Fibroblast of lung (primary cell): ENCODE measurements at regions not wholly inside any gene's neighbourhood (a gene's known extent, or its start where the extent isn't known, plus 50 kb on each side); places are given as distances from the start of the nearest gene placed in this dataset.

Experiments used
- EZH2 ChIP-seq: IDR thresholded peaks from 2 replicates; pipeline ENCODE4 v1.5.1; 2012; ENCODE audit warnings: low read length, control low read depth, mild to moderate bottlenecking; ENCODE audit errors: missing control alignments
- TF ChIP-seq, protein P1 (sequence below), 2 donors: IDR thresholded peaks in 1 of 2; conservative IDR thresholded peaks in 1 of 2; 1 replicate in 1 of 2; 2 replicates in 1 of 2; pipeline ENCODE4 v1.5.1; 2011 to 2012; ENCODE audit warnings: low read length in 2 of 2, control low read depth in 1 of 2, inconsistent platforms in 1 of 2, low read depth in 1 of 2, mild to moderate bottlenecking in 1 of 2

DNA sequence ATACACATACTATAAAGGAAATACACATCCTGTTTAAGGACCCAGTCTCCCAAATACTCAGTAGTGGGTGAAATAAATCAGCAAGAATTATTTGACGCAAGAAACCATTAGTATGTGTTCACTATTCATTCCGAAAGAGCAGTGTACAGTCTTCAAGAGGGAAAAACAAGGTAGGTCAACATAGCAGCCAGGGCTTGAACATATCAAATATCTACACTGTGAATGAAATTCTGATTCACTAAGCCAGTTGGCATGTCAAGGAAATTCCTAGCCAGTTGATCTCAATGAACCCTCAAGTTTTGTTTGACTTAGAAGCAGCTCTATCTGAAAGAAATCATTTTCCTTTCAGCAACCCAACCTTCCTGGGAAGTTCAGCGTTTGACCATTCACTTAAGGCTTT lies 99.0 kb downstream of the CNTN3 start:
- TF ChIP-seq, protein P1, sequence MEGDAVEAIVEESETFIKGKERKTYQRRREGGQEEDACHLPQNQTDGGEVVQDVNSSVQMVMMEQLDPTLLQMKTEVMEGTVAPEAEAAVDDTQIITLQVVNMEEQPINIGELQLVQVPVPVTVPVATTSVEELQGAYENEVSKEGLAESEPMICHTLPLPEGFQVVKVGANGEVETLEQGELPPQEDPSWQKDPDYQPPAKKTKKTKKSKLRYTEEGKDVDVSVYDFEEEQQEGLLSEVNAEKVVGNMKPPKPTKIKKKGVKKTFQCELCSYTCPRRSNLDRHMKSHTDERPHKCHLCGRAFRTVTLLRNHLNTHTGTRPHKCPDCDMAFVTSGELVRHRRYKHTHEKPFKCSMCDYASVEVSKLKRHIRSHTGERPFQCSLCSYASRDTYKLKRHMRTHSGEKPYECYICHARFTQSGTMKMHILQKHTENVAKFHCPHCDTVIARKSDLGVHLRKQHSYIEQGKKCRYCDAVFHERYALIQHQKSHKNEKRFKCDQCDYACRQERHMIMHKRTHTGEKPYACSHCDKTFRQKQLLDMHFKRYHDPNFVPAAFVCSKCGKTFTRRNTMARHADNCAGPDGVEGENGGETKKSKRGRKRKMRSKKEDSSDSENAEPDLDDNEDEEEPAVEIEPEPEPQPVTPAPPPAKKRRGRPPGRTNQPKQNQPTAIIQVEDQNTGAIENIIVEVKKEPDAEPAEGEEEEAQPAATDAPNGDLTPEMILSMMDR (conservative IDR thresholded peaks at IDR 0.05 in 1 of 2, IDR thresholded peaks at IDR 0.05 in 1 of 2; ENCODE audit: low read depth in 1 of 2, low read length in 2 of 2), result no peak
- TF ChIP-seq EZH2, result no peak
